ENCODE measurements at regions not wholly inside any gene's neighbourhood (a gene's known extent, or its start where the extent isn't known, plus 50 kb on each side); places are given as distances from the start of the nearest gene placed in this dataset.
A peak's percentile ranks its signal among the peaks of the same experiment; 100 is the strongest.
"Not testable (repeated sequence)": the region's sequence is repeated elsewhere in the genome, so short reads cannot be mapped to it uniquely, and the experiment has no call there.

DNA sequence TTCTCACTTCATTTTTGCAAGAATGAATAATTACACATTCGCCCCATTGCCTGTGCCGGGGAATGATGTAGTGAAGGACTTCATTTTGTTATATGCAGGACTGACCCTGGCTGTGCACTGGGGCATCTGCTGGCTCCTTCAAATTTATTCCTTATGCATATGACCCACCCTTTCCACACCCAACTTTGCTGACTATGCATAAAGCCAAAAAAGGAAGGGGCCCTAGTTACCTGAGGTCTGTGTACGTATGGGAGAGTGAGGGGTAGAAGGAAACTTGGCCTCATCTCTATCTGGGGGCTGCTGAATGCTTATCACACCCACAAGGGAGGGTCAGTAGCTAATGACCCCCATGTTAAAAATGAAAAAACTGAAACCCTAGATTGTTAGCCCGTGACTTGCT is 259.6 kb downstream of the SMARCA2 start:
- no peaks in the 10 kb centered on the region for H3K27me3 ChIP-seq (ENCODE audit: insufficient read depth, low read depth, severe bottlenecking)
- TF ChIP-seq, protein P1, sequence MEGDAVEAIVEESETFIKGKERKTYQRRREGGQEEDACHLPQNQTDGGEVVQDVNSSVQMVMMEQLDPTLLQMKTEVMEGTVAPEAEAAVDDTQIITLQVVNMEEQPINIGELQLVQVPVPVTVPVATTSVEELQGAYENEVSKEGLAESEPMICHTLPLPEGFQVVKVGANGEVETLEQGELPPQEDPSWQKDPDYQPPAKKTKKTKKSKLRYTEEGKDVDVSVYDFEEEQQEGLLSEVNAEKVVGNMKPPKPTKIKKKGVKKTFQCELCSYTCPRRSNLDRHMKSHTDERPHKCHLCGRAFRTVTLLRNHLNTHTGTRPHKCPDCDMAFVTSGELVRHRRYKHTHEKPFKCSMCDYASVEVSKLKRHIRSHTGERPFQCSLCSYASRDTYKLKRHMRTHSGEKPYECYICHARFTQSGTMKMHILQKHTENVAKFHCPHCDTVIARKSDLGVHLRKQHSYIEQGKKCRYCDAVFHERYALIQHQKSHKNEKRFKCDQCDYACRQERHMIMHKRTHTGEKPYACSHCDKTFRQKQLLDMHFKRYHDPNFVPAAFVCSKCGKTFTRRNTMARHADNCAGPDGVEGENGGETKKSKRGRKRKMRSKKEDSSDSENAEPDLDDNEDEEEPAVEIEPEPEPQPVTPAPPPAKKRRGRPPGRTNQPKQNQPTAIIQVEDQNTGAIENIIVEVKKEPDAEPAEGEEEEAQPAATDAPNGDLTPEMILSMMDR (IDR thresholded peaks at IDR 0.05; ENCODE audit: low read depth, low read length) = no peak
- no peaks in the 10 kb centered on the region for H3K9me3 ChIP-seq (ENCODE audit: severe bottlenecking)
- no peaks in the 10 kb centered on the region for H3K36me3 ChIP-seq
- no peak for DNase-seq
- H3K4me3 ChIP-seq (ENCODE audit: low read depth, low read length) = no peak overlapping the region
- H3K27ac ChIP-seq = no peak overlapping the region

DNA sequence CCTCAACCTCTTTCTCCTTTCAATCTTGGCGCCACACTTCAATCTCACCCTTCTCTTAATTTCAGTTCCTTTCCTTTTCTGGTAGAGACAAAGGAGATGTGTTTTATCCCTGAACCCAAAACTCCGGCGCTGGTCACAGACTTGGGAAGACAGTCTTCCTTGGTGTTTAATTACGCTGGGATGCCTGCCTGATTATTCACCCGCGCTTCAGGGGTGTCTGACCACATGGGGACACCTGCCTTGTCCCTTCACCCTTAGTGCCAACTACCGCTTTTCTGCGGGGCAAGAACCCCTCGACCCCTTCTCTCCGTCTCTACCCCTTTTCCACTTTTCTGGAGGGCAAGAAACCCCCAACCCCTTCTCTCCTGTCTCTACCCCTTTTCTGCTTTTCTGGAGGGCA is 261.1 kb downstream of the SMARCA2 start:
- Histone ChIP-seq H3K27me3 (ENCODE audit: insufficient read depth, low read depth, severe bottlenecking) (no peaks in the 10 kb centered on the region), H3K9me3 (ENCODE audit: severe bottlenecking) (no peaks in the 10 kb centered on the region), H3K27ac (no peak overlapping the region), H3K4me3 (ENCODE audit: low read depth, low read length) (no peak overlapping the region), H3K36me3 (no peaks in the 10 kb centered on the region)
- no peak for DNase-seq
- TF ChIP-seq, protein P1 (IDR thresholded peaks at IDR 0.05; ENCODE audit: low read depth, low read length) = no peak

DNA sequence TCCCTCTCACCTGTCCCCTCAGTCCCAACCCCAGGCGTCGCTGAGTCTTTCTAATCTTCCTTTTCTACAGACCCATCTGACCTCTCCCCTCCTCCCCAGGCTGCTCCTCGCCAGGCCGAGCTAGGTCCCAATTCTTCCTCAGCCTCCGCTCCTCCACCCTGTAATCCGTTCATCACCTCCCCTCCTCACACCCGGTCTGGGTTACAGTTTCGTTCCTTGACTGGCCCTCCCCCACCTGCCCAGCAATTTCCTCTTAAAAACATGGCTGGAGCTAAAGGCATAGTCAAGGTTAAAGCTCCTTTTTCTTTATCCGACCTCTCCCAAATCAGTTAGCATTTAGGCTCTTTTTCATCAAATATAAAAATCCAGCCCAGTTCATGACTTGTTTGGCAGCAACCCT is 262.0 kb downstream of the SMARCA2 start:
- H3K4me3 ChIP-seq (ENCODE audit: low read depth, low read length); H3K36me3 ChIP-seq; DNase-seq; H3K9me3 ChIP-seq (ENCODE audit: severe bottlenecking); H3K27me3 ChIP-seq (ENCODE audit: insufficient read depth, low read depth, severe bottlenecking); H3K27ac ChIP-seq: not testable (repeated sequence)

DNA sequence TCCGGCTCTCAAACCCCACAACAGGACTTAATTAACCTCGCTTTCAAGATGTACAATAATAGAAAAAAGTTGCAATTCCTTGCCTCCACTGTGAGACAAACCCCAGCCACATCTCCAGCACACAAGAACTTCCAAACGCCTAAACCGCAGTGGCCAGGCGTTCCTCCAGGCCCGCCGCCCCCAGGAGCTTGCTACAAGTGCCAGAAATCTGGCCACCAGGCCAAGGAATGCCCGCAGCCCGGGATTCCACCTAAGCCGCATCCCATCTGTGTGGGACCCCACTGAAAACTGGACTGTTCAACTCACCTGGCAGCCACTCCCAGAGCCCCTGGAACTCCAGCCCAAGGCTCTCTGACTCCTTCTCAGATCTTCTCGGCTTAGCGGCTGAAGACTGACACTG is 262.5 kb downstream of the SMARCA2 start:
- DNase-seq; H3K36me3 ChIP-seq; H3K27ac ChIP-seq; H3K9me3 ChIP-seq (ENCODE audit: severe bottlenecking); H3K27me3 ChIP-seq (ENCODE audit: insufficient read depth, low read depth, severe bottlenecking): not testable (repeated sequence)
- H3K4me3 ChIP-seq (ENCODE audit: low read depth, low read length) = peak overlapping the region; percentile 23; the same call in 1 of the 2 replicates

DNA sequence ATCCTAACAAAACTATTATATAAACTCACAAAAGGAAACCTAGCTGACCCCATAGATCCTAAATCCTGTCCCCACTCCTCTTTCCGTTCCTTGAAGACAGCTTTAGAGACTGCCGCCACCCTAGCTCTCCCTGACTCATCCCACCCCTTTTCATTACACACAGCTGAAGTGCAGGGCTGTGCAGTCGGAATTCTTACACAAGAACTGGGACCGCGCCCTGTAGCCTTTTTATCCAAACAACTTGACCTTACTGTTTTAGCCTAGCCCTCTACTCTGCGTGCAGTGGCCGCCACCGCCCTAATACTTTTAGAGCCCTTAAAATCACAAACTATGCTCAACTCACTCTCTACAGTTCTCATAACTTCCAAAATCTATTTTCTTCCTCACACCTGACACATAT is 264.0 kb downstream of the SMARCA2 start:
- H3K36me3 ChIP-seq; H3K27ac ChIP-seq; H3K27me3 ChIP-seq (ENCODE audit: insufficient read depth, low read depth, severe bottlenecking); H3K9me3 ChIP-seq (ENCODE audit: severe bottlenecking); H3K4me3 ChIP-seq (ENCODE audit: low read depth, low read length); DNase-seq: not testable (repeated sequence)

DNA sequence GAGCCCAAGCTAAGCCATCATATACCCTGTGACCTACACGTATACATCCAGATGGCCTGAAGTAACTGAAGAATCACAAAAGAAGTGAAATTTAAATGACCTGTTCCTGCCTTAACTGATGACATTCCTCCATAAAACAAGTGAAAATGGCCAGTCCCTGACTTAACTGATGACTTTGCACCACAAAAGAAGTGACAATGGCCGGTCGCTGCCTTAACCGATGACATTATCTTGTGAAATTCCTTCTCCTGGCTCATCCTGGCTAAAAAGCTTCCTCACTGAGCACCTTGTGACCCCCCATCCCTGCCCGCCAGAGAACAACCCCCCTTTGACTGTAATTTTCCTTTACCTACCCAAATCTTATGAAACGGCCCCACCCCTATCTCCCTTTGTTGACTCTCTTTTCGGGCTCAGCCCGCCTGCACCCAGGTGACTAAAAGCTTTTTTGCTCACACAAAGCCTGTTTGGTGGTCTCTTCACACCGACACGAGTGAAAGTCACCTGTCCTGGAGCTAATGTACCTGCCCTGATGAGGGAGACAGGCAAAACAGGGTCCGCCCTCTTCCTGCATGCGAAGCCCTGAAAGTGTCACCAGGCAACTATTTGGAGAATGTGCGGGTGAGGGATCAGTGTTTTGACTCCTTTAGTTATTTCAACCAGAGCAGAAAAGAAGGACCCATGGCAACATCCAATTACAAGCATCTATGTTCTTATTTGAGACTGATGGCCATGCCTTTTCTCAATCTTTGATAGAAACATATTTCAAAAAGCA is 266.1 kb downstream of the SMARCA2 start:
- H3K27me3 ChIP-seq (ENCODE audit: insufficient read depth, low read depth, severe bottlenecking) = no peaks in the 10 kb centered on the region
- H3K27ac ChIP-seq = no peak overlapping the region
- no peaks in the 10 kb centered on the region for H3K9me3 ChIP-seq (ENCODE audit: severe bottlenecking)
- no peak for DNase-seq
- H3K36me3 ChIP-seq = no peaks in the 10 kb centered on the region
- no peak overlapping the region for H3K4me3 ChIP-seq (ENCODE audit: low read depth, low read length)
- TF ChIP-seq, protein P1 (IDR thresholded peaks at IDR 0.05; ENCODE audit: low read depth, low read length) = no peak

DNA sequence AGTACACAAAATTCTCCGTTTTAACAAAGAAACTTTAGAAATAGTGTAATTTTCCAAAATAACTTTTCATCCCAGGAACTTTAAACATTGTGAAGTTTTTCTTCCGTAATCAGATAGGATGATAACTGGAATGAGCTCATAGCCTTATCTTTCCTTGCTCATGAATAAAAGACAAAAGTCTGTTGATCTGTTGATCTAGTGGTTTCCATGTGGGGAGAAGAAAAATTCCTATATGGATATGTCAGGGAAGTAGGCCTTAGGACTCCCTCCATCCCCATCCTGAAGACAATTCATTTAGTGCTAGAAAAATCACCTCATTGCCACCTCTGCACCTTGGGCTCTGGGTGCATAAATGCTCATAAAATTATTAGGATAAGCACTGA is 266.6 kb downstream of the SMARCA2 start:
- no peaks in the 10 kb centered on the region for H3K27me3 ChIP-seq (ENCODE audit: insufficient read depth, low read depth, severe bottlenecking)
- no peak overlapping the region for H3K27ac ChIP-seq
- DNase-seq = no peak
- no peak overlapping the region for H3K4me3 ChIP-seq (ENCODE audit: low read depth, low read length)
- H3K36me3 ChIP-seq = no peaks in the 10 kb centered on the region
- TF ChIP-seq, protein P1 (IDR thresholded peaks at IDR 0.05; ENCODE audit: low read depth, low read length) = no peak
- H3K9me3 ChIP-seq (ENCODE audit: severe bottlenecking) = no peaks in the 10 kb centered on the region
